ENCODE measurements at regions not wholly inside any gene's neighbourhood (a gene's known extent, or its start where the extent isn't known, plus 50 kb on each side); places are given as distances from the start of the nearest gene placed in this dataset.

GRCh38 chr3:24793896-24794295 is 299.2 kb upstream of the THRB start:
- no peak overlapping the region for H3K9ac ChIP-seq (ENCODE audit: low read depth, low read length)
- dilution Hi-C loops (cut with HindIII; ENCODE audit: low sequenced_read_pairs, unreplicated experiment), result no loop called here

More at GRCh38 chr3:24793896-24794295, 299.2 kb upstream of the THRB start:
- DNase-seq, result no peak
- Histone ChIP-seq H2AK5ac (ENCODE audit: low read depth, low read length) (no peak overlapping the region), H3K27me3 (ENCODE audit: control insufficient read depth, insufficient read depth, low read length) (no peaks in the 10 kb centered on the region), H2AFZ (replicated peaks; ENCODE audit: low read length, poor library complexity) (no peak overlapping the region), H3K9me3 (ENCODE audit: control insufficient read depth, insufficient read depth, low read length) (no peaks in the 10 kb centered on the region), H4K8ac (ENCODE audit: low read depth in 2 of 2, low read length in 2 of 2) (no peak overlapping the region), H3K79me1 (ENCODE audit: low read depth in 1 of 2, low read length in 2 of 2) (no peaks in the 10 kb centered on the region), H3K14ac (replicated peaks; ENCODE audit: low read depth, low read length) (no peak overlapping the region), H2BK20ac (ENCODE audit: low read depth, low read length) (no peak overlapping the region), H2BK15ac (ENCODE audit: low read depth, low read length) (no peak overlapping the region), H2BK120ac (ENCODE audit: low read depth, low read length) (no peak overlapping the region), H3K4me2 (ENCODE audit: low read depth, low read length) (no peak overlapping the region), H3K18ac (ENCODE audit: low read depth, low read length) (no peak overlapping the region), H3K56ac (ENCODE audit: extremely low read depth, insufficient read depth, low read length) (no peak overlapping the region), H2AK9ac (replicated peaks; ENCODE audit: low read depth, low read length, poor library complexity) (no peak overlapping the region), H3K9me1 (ENCODE audit: insufficient read depth, low read length) (no peaks in the 10 kb centered on the region), H3K23ac (ENCODE audit: low read depth, low read length) (no peak overlapping the region), H4K91ac (ENCODE audit: insufficient read depth, low read depth, low read length) (no peak overlapping the region), H3K27ac (ENCODE audit: insufficient read depth, low read length) (no peak overlapping the region), H4K20me1 (ENCODE audit: insufficient read depth, low read length) (no peaks in the 10 kb centered on the region), H2BK5ac (ENCODE audit: low read depth, low read length, poor library complexity, severe bottlenecking) (no peak overlapping the region), H3K4me1 (ENCODE audit: control insufficient read depth, insufficient read depth, low read length) (no peaks in the 10 kb centered on the region), H3K4ac (ENCODE audit: low read depth, low read length) (no peak overlapping the region), H4K5ac (ENCODE audit: low read depth, low read length) (no peak overlapping the region), H3K4me3 (ENCODE audit: insufficient read depth, low read depth, low read length) (no peak overlapping the region), H3K36me3 (ENCODE audit: control insufficient read depth, insufficient read depth, low read length) (no peaks in the 10 kb centered on the region)
- no TSS peak for BruUV-seq (replicated peaks)
- in situ Hi-C loops (cut with MboI; ENCODE audit: low sequenced_read_pairs) (no loop called here), intact Hi-C loops (cut with micrococcal nuclease) (no loop called here)
- no peak for ATAC-seq (ENCODE audit: low read depth)
- CTCF ChIA-PET, result no interaction called here
- TF ChIP-seq, protein P1, sequence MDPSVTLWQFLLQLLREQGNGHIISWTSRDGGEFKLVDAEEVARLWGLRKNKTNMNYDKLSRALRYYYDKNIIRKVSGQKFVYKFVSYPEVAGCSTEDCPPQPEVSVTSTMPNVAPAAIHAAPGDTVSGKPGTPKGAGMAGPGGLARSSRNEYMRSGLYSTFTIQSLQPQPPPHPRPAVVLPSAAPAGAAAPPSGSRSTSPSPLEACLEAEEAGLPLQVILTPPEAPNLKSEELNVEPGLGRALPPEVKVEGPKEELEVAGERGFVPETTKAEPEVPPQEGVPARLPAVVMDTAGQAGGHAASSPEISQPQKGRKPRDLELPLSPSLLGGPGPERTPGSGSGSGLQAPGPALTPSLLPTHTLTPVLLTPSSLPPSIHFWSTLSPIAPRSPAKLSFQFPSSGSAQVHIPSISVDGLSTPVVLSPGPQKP (IDR thresholded peaks at IDR 0.05; ENCODE audit: borderline replicate concordance, low read depth, low read length), result no peak
- no peak for TF ChIP-seq USF2 (IDR thresholded peaks at IDR 0.05; ENCODE audit: low read depth, low read length)
- TF ChIP-seq SMC3 (IDR thresholded peaks at IDR 0.05; ENCODE audit: low read depth, low read length), result no peak
- no peak for TF ChIP-seq MAFK (IDR thresholded peaks at IDR 0.05; ENCODE audit: low read depth, low read length)
- TF ChIP-seq POLR2A (IDR thresholded peaks at IDR 0.05; ENCODE audit: low read depth, low read length), result no peak
- TF ChIP-seq CTCF (conservative IDR thresholded peaks at IDR 0.05; ENCODE audit: low read depth, low read length), result no peak
- no peak for TF ChIP-seq NFE2L2 (IDR thresholded peaks at IDR 0.05; ENCODE audit: low read depth, low read length)
- no peak for TF ChIP-seq BHLHE40 (IDR thresholded peaks at IDR 0.05; ENCODE audit: low read depth, low read length)
- no peak for TF ChIP-seq MXI1 (IDR thresholded peaks at IDR 0.05; ENCODE audit: borderline replicate concordance, low read depth, low read length)
- no peak for TF ChIP-seq RAD21 (IDR thresholded peaks at IDR 0.05; ENCODE audit: low read length)
- no peak for TF ChIP-seq FOS (IDR thresholded peaks at IDR 0.05; ENCODE audit: low read depth, low read length)
- TF ChIP-seq MAZ (IDR thresholded peaks at IDR 0.05; ENCODE audit: borderline replicate concordance, low read depth, low read length), result no peak
- TF ChIP-seq CEBPB (IDR thresholded peaks at IDR 0.05; ENCODE audit: low read depth, low read length), result no peak
- no peak for TF ChIP-seq RCOR1 (IDR thresholded peaks at IDR 0.05; ENCODE audit: insufficient replicate concordance, low read length)
- TF ChIP-seq CHD1 (IDR thresholded peaks at IDR 0.05; ENCODE audit: low read depth, low read length), result no peak
- no peak for TF ChIP-seq RFX5 (IDR thresholded peaks at IDR 0.05; ENCODE audit: low read depth, low read length)
- POLR2A ChIA-PET (ENCODE audit: unreplicated experiment), result no interaction called here
- no CpG with 5 or more reads among the region's 5 CpGs for WGBS, 2 experiments (ENCODE audit: extremely low coverage in 2 of 2, insufficient read length in 1 of 2)
